H7 (cell line): ENCODE measurements at regions not wholly inside any gene's neighbourhood (a gene's known extent, or its start where the extent isn't known, plus 50 kb on each side); places are given as distances from the start of the nearest gene placed in this dataset.

ENCODE experiments used
- DNase-seq: peaks from one replicate; pipeline ENCODE4 v3.0.0; 2012
- H3K27me3 ChIP-seq: 2 replicates; pipeline ENCODE4 v1.6.0; 2011; ENCODE audit warnings: mild to moderate bottlenecking, low read length; ENCODE audit not compliant: control insufficient read depth, insufficient read depth
- H3K36me3 ChIP-seq: replicated peaks from 2 replicates; pipeline ENCODE4 v1.5.1; 2011; ENCODE audit warnings: low read length; ENCODE audit not compliant: control insufficient read depth, insufficient read depth
- H3K4me3 ChIP-seq: 2 replicates; pipeline ENCODE4 v1.5.1; 2011; ENCODE audit warnings: low read depth, mild to moderate bottlenecking, control low read depth, low read length, moderate library complexity; ENCODE audit not compliant: insufficient read depth

GRCh38 chr14:34027130-34027989 is 76.5 kb upstream of the EGLN3 start:
- no peaks in the 10 kb centered on the region for H3K27me3 ChIP-seq
- DNase-seq: no peak
- H3K36me3 ChIP-seq: no peaks in the 10 kb centered on the region
- no peak overlapping the region for H3K4me3 ChIP-seq

GRCh38 chr14:34025325-34026017 is 74.6 kb upstream of the EGLN3 start:
- Histone ChIP-seq H3K36me3 (no peaks in the 10 kb centered on the region), H3K27me3 (no peaks in the 10 kb centered on the region), H3K4me3 (no peak overlapping the region)
- DNase-seq: no peak

GRCh38 chr14:34024768-34025144 is 73.9 kb upstream of the EGLN3 start:
- no peaks in the 10 kb centered on the region for H3K27me3 ChIP-seq
- DNase-seq: no peak
- no peaks in the 10 kb centered on the region for H3K36me3 ChIP-seq
- H3K4me3 ChIP-seq: no peak overlapping the region

- peak; percentile 33 for DNase-seq
- Histone ChIP-seq H3K36me3 (no peaks in the 10 kb centered on the region), H3K4me3 (no peak overlapping the region), H3K27me3 (no peaks in the 10 kb centered on the region)
Measured at GRCh38 chr14:34023824-34024767, 73.2 kb upstream of the EGLN3 start.

GRCh38 chr14:34021096-34021495 is 70.2 kb upstream of the EGLN3 start:
- no peak for DNase-seq
- Histone ChIP-seq H3K27me3 (no peaks in the 10 kb centered on the region), H3K36me3 (no peaks in the 10 kb centered on the region), H3K4me3 (no peak overlapping the region)

- no peak overlapping the region for H3K4me3 ChIP-seq
- no peaks in the 10 kb centered on the region for H3K36me3 ChIP-seq
- DNase-seq: no peak
- H3K27me3 ChIP-seq: no peaks in the 10 kb centered on the region
Measured at GRCh38 chr14:34020014-34020413, 69.1 kb upstream of the EGLN3 start.

GRCh38 chr14:34018564-34019244 is 67.8 kb upstream of the EGLN3 start:
- no peaks in the 10 kb centered on the region for H3K27me3 ChIP-seq
- no peaks in the 10 kb centered on the region for H3K36me3 ChIP-seq
- DNase-seq: no peak
- no peak overlapping the region for H3K4me3 ChIP-seq

GRCh38 chr14:34018125-34018524 is 67.3 kb upstream of the EGLN3 start:
- no peaks in the 10 kb centered on the region for H3K27me3 ChIP-seq
- H3K4me3 ChIP-seq: no peak overlapping the region
- no peak for DNase-seq
- H3K36me3 ChIP-seq: no peaks in the 10 kb centered on the region

- H3K27me3 ChIP-seq: no peaks in the 10 kb centered on the region
- no peak overlapping the region for H3K4me3 ChIP-seq
- no peak for DNase-seq
- H3K36me3 ChIP-seq: no peaks in the 10 kb centered on the region
Measured at GRCh38 chr14:34015383-34015782, 64.5 kb upstream of the EGLN3 start.

GRCh38 chr14:34014936-34015335 is 64.1 kb upstream of the EGLN3 start:
- no peak for DNase-seq
- Histone ChIP-seq H3K36me3 (no peaks in the 10 kb centered on the region), H3K27me3 (no peaks in the 10 kb centered on the region), H3K4me3 (no peak overlapping the region)

GRCh38 chr14:34013721-34014060 is 62.8 kb upstream of the EGLN3 start:
- no peaks in the 10 kb centered on the region for H3K27me3 ChIP-seq
- H3K4me3 ChIP-seq: no peak overlapping the region
- DNase-seq: no peak
- no peaks in the 10 kb centered on the region for H3K36me3 ChIP-seq

GRCh38 chr14:34012978-34013720 is 62.3 kb upstream of the EGLN3 start:
- no peak for DNase-seq
- no peak overlapping the region for H3K4me3 ChIP-seq
- H3K36me3 ChIP-seq: no peaks in the 10 kb centered on the region
- H3K27me3 ChIP-seq: no peaks in the 10 kb centered on the region

GRCh38 chr14:34012369-34012768 is 61.5 kb upstream of the EGLN3 start:
- H3K4me3 ChIP-seq: no peak overlapping the region
- DNase-seq: no peak
- no peaks in the 10 kb centered on the region for H3K36me3 ChIP-seq

GRCh38 chr14:34009956-34010355 is 59.1 kb upstream of the EGLN3 start:
- Histone ChIP-seq H3K27me3 (no peaks in the 10 kb centered on the region; the same call in 1 of the 2 replicates), H3K4me3 (no peak overlapping the region), H3K36me3 (no peaks in the 10 kb centered on the region)
- no peak for DNase-seq

More at GRCh38 chr14:34012369-34012768, 61.5 kb upstream of the EGLN3 start:
- no peaks in the 10 kb centered on the region for H3K27me3 ChIP-seq
